ENCODE measurements at regions not wholly inside any gene's neighbourhood (a gene's known extent, or its start where the extent isn't known, plus 50 kb on each side); places are given as distances from the start of the nearest gene placed in this dataset.
"Not testable (repeated sequence)": the region's sequence is repeated elsewhere in the genome, so short reads cannot be mapped to it uniquely, and the experiment has no call there.

DNA sequence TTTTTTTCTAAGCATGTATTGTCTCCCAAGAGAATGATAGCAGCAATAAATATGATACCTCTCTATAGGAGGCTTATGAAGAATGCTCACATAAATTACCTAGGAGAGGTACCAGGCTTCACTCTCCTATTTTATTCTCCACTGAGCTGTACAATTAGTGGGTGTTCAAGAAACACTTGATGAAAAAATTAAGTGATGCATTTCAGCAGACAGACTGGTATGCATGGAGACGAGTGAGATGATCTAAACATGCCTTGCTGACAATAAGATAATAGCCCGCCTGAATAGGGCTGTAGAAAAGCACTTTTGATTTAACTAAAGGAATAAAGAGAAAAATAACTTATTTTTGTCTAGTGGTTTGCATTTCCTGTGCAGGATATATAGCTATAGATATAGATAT lies 1449.7 kb downstream of the GATA3 start:
- no peak for DNase-seq (ENCODE audit: low read depth in 2 of 2)

DNA sequence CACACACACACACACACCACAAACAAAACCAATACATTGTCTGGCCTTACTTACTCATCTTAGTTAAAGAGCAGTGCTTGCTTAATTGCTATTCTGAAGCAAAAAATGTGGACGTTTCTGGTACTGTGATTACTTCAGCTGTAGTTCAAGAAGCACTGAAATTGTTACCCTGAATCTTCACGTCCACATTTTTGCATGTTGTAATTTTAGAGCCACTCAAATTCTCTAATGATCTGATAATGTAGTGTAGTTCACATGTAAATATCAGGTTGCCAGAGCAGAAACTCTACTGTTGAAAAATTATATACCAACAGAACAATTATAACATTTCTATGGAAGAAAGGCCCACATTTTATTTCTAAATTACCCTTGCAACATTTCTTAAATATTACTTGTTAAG lies 1451.1 kb downstream of the GATA3 start:
- DNase-seq (ENCODE audit: low read depth in 2 of 2), result no peak

DNA sequence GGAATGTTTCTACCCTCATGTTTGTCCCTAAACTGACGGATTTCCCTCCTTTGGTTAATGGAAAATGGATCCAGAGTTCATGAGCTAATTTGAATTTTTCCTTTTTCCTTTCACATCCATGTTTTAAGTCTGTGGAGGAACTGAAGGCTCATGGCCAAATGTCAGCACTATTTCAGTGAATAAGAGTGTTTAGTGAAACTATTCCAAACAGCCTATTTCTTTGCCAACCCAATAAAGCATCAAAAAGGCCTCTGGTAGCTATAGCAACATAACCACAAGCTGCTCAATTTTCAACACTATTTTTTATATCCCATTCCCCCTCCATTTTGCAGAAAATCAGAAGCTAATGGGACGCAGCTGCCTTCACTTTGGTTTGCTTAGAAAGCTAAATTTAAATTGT lies 1454.1 kb downstream of the GATA3 start:
- DNase-seq (ENCODE audit: low read depth in 2 of 2), result no peak

DNA sequence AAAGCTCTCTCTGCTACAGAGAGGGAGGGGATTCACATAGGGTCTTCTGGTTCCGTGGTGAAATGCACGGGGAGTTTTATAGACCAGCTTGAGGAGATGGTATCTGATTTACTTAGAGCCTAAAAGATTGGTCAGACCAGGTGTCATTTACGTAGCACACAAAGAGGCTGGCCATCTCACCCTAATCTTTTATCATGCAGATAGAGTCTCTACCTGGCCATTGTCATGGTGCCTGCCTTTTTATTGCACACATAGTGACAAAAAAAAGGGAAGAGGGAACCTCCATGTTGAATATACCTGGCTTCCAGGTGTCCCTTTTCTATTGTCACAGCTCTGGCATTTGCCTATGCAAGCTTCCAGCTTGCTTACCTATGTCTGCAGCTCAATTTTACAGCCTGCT lies 1456.1 kb downstream of the GATA3 start:
- DNase-seq (ENCODE audit: low read depth in 2 of 2), result no peak

DNA sequence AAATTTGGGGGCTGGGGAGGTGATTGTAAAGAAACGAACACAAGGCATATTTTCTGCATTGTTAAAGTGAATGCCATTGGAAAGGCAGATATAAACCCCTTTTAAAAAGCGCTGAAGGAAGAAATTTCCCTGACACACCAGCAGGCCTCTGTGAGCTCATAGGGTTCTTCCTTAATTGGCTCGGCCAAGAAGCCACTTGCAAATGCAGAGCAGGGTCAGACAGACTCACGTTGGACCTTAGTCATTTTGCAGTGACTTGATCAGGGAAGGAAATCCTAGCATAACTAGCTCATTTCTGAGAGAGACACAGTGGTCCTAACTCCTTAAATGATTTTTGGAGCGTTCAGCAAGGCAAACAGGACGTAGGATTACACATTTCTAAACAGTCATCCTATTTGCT lies 1461.4 kb downstream of the GATA3 start:
- no peak for DNase-seq (ENCODE audit: low read depth in 2 of 2)

DNA sequence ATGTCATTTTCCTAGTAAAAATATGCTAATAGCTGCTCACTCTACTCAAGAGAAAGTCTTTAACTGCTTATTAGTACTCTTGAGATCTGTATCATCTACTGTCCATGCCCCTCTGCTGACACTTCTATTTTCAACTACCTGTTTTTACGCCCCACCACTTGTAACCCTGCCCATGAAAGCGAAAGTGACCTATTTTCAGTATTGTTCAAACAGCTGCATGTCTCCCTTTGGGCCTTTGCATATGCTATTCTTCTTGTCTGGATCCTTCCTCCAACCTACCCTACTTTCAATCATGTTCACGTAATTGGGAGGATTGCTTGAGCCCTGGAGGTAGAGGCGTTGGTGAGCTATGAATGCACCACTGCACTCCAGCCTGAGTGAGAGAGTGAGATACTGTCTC lies 1481.3 kb downstream of the GATA3 start:
- DNase-seq (ENCODE audit: low read depth in 2 of 2), result no peak

DNA sequence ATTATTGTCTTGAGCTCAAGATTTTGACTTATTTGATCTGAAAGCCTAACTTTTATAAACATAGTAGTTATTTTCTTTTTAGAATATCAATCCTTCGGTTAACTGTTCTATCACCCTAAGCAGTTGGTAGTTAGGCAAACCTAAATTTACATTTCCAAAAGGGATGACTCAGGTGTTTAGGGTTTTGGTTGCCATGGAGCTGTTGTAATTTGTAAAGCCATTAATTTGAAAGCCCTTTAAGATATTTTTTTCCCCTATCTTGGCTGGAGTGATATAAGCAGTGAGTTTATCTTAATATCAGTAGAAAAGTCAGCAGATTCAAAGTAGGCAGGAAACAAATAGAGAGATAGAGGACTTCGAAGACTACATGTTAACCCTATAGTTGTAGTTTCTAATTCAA lies 1472.6 kb upstream of the CELF2 start:
- DNase-seq (ENCODE audit: low read depth in 2 of 2), result no peak

DNA sequence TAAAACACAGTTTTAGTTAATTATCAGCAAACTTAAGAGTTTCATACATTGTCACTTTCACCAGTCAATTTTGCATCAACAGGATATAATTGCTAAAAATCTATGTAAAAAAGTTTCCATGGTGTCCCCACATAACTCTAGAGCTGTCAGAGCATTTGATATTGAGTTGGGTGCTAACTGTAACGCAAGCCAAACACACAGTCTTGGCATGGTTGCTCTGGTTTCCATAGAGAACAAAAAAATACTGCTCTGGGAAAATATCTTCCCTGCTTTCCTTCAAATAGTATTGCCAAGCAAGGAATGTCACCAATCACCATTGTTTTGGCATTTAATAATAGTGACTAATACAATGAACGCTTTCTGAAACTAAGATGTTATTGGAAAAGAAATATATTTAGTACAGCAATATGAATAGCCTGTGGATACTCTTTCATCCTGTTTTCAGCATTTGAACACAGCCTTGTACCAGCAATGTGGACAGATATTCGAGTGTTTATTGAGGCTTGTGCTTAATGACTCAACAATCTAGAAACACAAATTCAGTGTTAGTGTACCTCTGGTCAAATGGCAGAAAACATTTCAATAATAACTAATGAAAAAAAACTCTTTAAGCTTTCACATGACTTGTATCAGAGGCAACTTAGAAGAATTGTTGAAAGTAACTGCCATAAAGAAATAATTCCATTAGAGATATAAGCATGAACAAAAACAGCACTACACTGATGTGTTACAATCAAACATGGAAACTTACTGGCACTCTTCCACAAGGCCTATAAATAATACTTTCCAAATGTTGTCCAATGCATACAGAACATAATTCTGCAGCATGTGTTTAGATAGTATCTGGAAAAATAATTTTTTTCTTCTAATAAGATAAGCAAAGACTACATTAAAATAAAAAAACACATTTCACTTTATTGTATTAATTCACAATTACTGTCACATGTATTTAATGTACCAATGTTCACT lies 1469.5 kb upstream of the CELF2 start:
- no peak for DNase-seq (ENCODE audit: low read depth in 2 of 2)

DNA sequence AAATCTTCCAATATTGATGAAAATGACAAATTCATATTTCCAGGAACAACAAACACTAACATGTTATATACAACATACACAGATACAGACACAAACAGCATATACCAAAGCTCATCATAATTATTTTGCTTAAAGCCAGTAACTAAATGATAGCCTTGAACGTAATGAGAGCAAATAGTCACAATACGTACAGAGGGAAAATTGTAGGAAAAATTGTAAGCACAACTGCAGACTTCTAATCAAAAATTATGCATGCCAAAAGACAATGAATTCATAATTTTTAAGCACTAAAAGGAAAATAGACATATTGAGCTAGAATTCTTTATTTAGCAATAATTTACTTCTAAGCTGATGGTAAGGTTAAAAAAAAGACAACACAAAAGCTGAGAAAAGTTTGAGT lies 1466.9 kb upstream of the CELF2 start:
- no peak for DNase-seq (ENCODE audit: low read depth in 2 of 2)

DNA sequence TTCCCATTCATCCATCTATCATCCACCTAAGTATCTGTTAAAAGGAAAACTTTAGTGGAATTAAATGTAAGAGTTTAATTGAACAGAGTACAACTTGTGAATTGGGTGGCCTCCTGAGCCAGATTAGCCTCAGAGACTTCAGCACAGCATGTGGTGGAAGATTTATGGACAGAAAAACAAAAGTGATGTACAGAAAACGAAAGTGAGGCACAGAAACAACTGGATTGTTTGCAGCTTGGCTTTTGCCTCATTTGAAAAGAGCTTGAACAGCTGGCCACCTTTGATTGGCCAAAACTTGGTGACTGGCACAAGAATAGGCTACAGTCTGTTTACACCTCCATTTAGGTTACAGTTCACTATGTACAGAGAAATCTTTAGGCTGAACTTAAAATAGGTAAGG lies 1463.4 kb upstream of the CELF2 start:
- no peak for DNase-seq (ENCODE audit: low read depth in 2 of 2)

DNA sequence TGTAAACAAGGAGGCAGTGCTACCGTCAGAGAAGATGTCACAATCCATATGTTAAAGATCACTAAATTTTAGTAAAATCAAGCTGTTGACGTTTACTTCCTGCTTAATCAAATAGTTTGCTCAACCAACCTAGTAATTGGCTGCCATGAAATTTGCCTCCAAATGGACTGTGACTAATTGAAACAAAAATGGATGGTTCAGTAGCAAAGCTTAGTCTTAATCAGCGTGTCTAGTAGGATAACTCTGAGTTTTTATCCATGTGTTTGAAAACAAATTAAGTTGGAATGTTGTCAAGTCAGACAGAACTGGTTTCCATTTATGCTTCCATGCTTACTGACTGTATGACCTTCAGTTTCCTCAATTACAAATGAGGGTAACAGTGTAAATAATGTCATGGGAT lies 1456.7 kb upstream of the CELF2 start:
- no peak for DNase-seq (ENCODE audit: low read depth in 2 of 2)

DNA sequence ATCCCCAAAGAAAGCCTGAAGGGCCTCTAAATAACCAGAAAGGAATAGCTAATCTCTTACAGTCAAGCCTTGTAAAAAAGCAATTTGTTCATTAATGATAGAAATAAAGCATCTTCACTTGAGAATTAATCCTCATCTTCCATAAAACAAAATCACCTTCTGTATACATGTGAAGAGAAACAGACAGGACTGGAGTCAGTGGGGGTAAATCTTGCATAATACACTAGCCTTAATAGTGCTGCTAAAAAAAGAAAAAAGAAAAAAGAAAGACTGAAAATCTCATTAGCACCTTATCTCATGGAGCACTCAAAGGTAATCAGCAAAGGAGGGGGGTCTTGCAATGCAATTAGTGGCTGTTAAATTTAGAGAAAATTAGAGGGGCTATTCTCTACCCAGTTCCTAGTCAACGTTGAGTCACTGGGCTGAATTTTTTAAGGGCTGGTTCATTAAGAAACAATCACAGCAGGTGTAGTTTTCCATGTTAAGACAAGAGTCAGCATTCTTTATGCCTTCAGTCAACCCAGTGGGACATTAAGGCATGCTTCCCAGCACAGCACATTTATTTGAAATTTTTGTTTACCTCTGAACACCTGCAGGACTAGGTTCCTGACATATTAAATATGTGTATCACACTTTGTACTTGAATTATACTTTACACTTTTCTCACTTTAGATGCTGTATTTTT lies 1455.7 kb upstream of the CELF2 start:
- DNase-seq (ENCODE audit: low read depth in 2 of 2), result no peak

DNA sequence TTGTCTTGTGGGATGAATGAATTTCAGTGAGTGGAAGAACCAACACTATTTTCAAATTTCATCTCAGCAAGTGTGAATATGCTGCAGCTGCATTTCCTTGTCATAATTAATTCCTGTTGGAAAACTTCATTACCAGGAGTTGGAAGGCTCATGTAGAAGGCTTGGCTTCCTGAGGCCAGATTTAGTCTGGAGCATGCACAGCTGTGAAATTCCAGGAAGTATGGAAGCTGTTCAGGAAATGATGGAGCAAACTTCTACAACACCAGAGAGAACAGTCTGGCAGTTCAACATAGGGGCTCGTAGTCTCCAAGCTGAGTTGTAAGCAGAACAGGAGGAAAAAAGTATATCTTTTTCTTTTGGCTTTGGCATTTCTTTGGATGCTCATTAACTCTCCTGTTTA lies 1439.9 kb upstream of the CELF2 start:
- DNase-seq (ENCODE audit: low read depth in 2 of 2), result no peak

DNA sequence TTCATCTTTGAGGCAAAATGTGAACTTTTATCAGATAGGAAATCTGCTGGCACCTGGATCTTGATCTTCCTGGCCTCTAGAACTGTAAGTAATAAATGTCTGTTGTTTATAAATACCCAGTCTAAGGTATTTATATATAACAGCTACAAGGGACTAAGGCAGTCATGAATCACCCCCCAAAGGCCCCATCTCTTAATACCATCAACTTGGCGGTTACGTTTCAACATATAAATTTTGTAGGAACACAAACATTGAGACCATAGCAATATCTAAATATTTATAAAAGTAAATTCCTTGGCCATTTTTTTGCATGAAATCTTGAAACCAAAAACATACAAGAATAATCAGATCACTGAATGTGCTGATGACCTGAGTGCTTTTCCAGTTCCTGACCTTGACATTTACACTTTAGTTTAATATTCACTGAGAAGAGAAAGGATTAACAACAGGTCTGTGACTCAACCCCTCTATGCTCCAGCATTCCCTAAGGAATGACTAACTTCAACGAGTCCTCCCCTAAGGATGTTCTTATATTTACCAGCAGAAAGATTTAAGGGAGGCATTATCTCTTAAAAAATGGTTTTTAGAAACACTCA lies 1438.5 kb upstream of the CELF2 start:
- no peak for DNase-seq (ENCODE audit: low read depth in 2 of 2)

DNA sequence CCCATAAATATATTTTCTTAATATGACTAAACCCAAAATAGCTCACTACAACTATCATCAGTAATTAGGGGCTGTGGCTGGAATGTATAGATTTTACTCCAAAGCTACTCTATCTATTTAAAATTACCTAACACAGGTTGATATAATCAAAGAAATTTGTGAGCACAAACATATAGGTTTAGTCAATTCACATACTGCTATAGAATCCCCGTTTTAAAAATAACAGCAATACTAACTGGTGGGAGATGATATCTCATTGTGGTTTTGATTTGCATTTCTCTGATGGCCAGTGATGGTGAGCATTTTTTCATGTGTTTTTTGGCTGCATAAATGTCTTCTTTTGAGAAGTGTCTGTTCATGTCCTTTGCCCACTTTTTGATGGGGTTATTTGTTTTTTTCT lies 1434.9 kb upstream of the CELF2 start:
- not testable (repeated sequence) for DNase-seq (ENCODE audit: low read depth in 2 of 2)

DNA sequence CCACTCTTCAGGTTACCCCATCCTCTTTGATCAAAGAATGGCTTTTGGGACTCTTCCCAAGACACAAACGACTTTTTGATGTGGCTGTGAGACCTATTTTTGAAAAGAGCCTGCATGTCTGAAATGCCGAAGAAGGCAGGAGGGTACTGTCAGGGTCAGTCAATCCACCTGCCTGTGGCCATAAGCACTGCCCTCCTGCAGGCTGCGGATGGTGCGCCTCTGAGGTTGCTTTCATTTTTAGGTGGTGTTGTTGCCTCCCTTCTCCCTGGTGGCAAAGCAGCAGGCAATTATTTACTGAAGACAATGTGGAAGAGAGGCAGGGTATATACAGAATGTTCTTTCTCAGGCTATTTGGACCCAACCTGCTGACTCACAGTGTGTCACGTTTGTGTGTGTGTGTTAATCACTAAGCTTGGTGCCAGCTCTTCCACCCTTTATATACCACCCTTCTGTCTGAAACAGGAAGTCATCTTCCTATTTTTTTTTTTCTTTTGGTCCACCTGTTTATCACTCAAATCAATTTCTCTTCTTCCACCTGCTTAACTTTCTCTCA lies 1421.2 kb upstream of the CELF2 start:
- no peak for DNase-seq (ENCODE audit: low read depth in 2 of 2)

DNA sequence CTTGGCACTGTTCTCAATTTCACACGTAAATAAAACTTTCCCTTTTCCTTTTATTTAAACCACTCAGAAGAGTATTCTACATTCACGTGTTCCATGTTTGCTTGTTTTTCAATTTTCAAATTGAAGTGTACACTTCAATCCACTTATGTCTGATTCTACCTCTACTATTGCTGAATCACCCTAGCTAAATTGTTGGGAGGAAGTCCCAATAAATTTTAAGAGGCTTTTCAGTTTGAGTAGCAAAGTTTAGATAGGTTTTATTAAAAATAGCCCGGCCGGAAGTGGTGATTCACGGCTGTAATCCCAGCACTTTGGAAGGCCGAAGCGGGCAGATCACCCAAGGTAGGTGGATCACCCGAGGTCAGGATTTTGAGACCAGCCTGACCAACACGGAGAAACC lies 1414.7 kb upstream of the CELF2 start:
- no peak for DNase-seq (ENCODE audit: low read depth in 2 of 2)

DNA sequence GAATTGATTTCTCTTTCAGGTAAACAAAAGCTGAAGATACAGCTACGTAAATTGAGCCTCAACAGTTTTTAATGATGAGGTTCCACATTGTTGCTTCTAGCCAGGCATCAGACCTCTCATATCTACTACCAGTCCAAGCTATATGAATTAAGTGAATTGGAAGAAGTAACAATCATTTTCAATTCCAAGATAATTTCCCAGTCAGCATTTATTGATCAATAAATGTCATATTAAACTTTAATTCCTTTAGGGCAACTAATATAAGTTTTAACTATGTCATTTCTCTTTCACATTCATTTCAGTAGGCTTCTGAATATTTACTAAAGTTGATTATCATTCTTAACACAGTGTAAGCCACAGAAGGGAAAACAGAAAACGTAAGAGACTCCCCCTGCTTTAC lies 1413.7 kb upstream of the CELF2 start:
- no peak for DNase-seq (ENCODE audit: low read depth in 2 of 2)

DNA sequence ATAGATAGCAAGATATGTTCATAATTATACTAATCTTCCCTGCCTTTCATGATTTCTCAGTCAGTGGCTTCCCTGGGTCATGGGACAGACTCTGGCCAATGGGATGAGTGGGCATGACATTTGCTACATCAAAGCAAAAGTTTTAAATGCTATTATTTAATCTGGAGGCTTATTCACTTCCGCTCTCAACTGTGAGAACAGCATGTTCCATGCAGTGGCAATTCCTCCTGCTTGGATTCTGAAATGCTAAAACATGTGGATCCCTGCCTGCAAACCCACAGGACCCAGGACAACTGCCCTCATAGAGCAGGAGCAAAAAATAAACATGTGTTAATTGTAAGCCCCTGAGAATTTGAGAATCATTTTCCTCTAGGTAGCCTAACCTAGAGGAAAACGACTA lies 1412.4 kb upstream of the CELF2 start:
- DNase-seq (ENCODE audit: low read depth in 2 of 2), result no peak

DNA sequence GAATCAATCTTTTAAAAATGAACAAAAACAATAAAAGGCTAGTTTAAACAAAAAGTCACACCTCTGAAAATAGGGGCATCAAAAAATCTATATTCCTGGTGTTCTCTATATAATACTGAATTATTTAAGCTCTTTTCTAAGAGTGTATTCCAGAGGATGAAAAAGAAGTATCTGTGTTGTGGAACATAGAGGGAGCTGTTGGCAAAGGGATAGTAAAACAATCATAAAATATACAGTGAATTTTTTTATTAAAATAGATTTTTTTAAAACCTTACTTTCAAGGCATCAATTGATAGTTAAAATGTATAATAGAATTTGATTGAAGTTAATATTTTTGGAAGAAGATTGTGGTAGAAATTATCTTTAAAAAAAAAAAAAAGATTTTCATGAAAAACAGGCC lies 1409.1 kb upstream of the CELF2 start:
- DNase-seq (ENCODE audit: low read depth in 2 of 2), result no peak

DNA sequence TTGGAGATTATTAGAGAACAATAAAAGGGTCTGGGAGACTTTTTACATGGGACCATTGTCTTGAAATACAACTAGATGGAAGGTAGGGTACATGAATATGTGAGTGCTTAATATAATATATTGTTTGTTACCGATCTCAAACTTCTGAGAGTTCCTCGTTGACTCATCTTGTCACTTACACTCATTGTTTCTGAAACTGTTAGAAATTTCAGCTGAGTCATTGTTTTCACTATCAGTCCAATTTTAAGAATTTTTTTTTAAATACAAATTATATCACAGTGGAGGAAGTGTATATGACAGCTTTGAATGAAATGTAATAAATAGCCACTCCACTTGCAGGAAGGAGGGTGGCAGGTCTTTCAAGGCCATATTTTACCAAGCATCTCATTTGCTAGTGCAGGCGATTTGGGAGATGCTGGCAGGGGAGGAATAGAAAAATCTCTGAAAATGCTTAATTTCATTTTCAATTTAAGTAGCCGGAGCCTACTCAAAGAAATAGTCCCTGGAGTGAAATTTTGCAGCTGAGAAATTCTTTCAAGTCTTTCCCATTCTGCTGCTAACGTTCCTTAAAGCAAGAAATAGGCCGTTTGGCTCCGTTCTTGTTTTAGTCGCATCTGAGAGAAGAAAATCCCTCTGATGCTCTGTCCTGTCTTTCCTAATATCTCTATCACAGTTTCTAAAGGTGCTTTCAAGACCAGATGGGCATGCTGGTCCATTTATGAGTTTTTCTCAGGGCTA lies 1404.2 kb upstream of the CELF2 start:
- DNase-seq (ENCODE audit: low read depth in 2 of 2), result no peak

DNA sequence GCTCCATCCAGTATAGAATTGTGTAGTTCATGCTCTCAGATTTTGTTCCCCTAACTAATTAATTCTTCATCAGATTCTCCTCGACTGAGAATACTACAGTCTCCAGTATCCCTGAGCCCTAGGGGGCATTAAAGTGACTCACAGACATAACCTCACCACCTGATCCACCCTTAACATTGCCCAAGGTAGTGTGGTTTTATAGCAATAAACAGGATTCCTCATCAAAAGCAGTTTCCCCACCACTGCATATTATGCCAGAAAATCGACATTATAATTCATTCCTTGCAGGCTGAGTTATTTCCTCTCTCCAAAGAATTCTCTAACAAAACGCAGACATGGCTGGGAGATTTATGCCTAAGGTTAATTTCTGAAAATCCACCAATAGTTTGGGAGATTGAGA lies 1402.5 kb upstream of the CELF2 start:
- DNase-seq (ENCODE audit: low read depth in 2 of 2), result no peak

Data from stimulated activated CD4-positive, alpha-beta T cell treated with anti-CD3 and anti-CD28 coated beads, Interleukin-12 subunit alpha, Interleukin-12 subunit beta, amount 100 ng/mL, for 24 hours (primary cell).